Endometrial microvascular endothelial cells (primary cell): ENCODE measurements at regions not wholly inside any gene's neighbourhood (a gene's known extent, or its start where the extent isn't known, plus 50 kb on each side); places are given as distances from the start of the nearest gene placed in this dataset.
"Not testable (repeated sequence)": the region's sequence is repeated elsewhere in the genome, so short reads cannot be mapped to it uniquely, and the experiment has no call there.

Source experiments
- in situ Hi-C: cut with HindIII; loops from 2 replicates; pipeline ENCODE4 v1.10.0; 2017; ENCODE audit warnings: low sequenced_read_pairs, low pct_unique_long_range_greater_than_20kb; ENCODE audit errors: inconsistent ontology term

GRCh38 chr3:182485301-182485700 is 308.0 kb upstream of the ATP11B start:
- in situ Hi-C loops, result no loop called here

- in situ Hi-C loops, result no loop called here
Observed at GRCh38 chr3:182486463-182486862, 306.8 kb upstream of the ATP11B start.

GRCh38 chr3:182487143-182487542 is 306.2 kb upstream of the ATP11B start:
- in situ Hi-C loops, result no loop called here

- in situ Hi-C loops, result no loop called here
Observed at GRCh38 chr3:182487611-182488010, 305.7 kb upstream of the ATP11B start.

GRCh38 chr3:182490596-182491491 is 302.5 kb upstream of the ATP11B start:
- in situ Hi-C loops, result no loop called here

GRCh38 chr3:182491577-182491976 is 301.7 kb upstream of the ATP11B start:
- in situ Hi-C loops, result no loop called here

GRCh38 chr3:182492536-182492935 is 300.8 kb upstream of the ATP11B start:
- in situ Hi-C loops, result no loop called here

GRCh38 chr3:182500289-182500688 is 293.0 kb upstream of the ATP11B start:
- in situ Hi-C loops, result no loop called here

GRCh38 chr3:182501856-182502255 is 291.4 kb upstream of the ATP11B start:
- in situ Hi-C loops, result no loop called here

- in situ Hi-C loops, result no loop called here
Observed at GRCh38 chr3:182503401-182503800, 289.9 kb upstream of the ATP11B start.

GRCh38 chr3:182508919-182509711 is 284.2 kb upstream of the ATP11B start:
- in situ Hi-C loops, result no loop called here

- in situ Hi-C loops, result no loop called here
Observed at GRCh38 chr3:182509844-182510460, 283.4 kb upstream of the ATP11B start.

GRCh38 chr3:182514236-182514964 is 278.9 kb upstream of the ATP11B start:
- in situ Hi-C loops, result no loop called here

GRCh38 chr3:182516597-182517336 is 276.5 kb upstream of the ATP11B start:
- in situ Hi-C loops, result no loop called here

- in situ Hi-C loops, result no loop called here
Observed at GRCh38 chr3:182519569-182519968, 273.7 kb upstream of the ATP11B start.

GRCh38 chr3:182521339-182521738 is 272.0 kb upstream of the ATP11B start:
- in situ Hi-C loops, result no loop called here

- in situ Hi-C loops, result not testable (repeated sequence)
Observed at GRCh38 chr3:182523424-182523823, 269.9 kb upstream of the ATP11B start.

GRCh38 chr3:182523836-182524235 is 269.5 kb upstream of the ATP11B start:
- in situ Hi-C loops, result no loop called here
